GM19452 (cell line): ENCODE measurements at regions not wholly inside any gene's neighbourhood (a gene's known extent, or its start where the extent isn't known, plus 50 kb on each side); places are given as distances from the start of the nearest gene placed in this dataset.

ENCODE experiments used
- ATAC-seq: cut with Tn5 transposase; IDR thresholded peaks from one replicate; pipeline ENCODE4 v1.9.1; 2021; ENCODE audit not compliant: unreplicated experiment

- no peak for ATAC-seq
Measured at GRCh38 chr5:106923409-106923808, 747.3 kb downstream of the EFNA5 start.

- no peak for ATAC-seq
Measured at GRCh38 chr5:106921567-106921966, 749.2 kb downstream of the EFNA5 start.

- ATAC-seq = no peak
Measured at GRCh38 chr5:106910486-106910885, 760.3 kb downstream of the EFNA5 start.

- ATAC-seq = no peak
Measured at GRCh38 chr5:106909716-106910115, 761.0 kb downstream of the EFNA5 start.

GRCh38 chr5:106907979-106908378 is 762.8 kb downstream of the EFNA5 start:
- no peak for ATAC-seq

GRCh38 chr5:106906199-106906598 is 764.5 kb downstream of the EFNA5 start:
- ATAC-seq = no peak

- no peak for ATAC-seq
Measured at GRCh38 chr5:106894964-106895363, 775.8 kb downstream of the EFNA5 start.

- no peak for ATAC-seq
Measured at GRCh38 chr5:106882035-106882434, 788.7 kb downstream of the EFNA5 start.

- no peak for ATAC-seq
Measured at GRCh38 chr5:106880656-106881055, 790.1 kb downstream of the EFNA5 start.

GRCh38 chr5:106877881-106878280 is 792.9 kb downstream of the EFNA5 start:
- no peak for ATAC-seq

- ATAC-seq = no peak
Measured at GRCh38 chr5:106876665-106877194, 794.0 kb downstream of the EFNA5 start.

GRCh38 chr5:106876298-106876622 is 794.5 kb downstream of the EFNA5 start:
- no peak for ATAC-seq

- no peak for ATAC-seq
Measured at GRCh38 chr5:106875591-106876297, 795.0 kb downstream of the EFNA5 start.

- no peak for ATAC-seq
Measured at GRCh38 chr5:106874974-106875373, 795.8 kb downstream of the EFNA5 start.

GRCh38 chr5:106874531-106874930 is 796.2 kb downstream of the EFNA5 start:
- no peak for ATAC-seq

GRCh38 chr5:106873568-106873967 is 797.2 kb downstream of the EFNA5 start:
- no peak for ATAC-seq

- ATAC-seq = no peak
Measured at GRCh38 chr5:106865279-106865678, 805.5 kb downstream of the EFNA5 start.

- no peak for ATAC-seq
Measured at GRCh38 chr5:106862450-106863193, 808.1 kb downstream of the EFNA5 start.

GRCh38 chr5:106860398-106861044 is 810.2 kb downstream of the EFNA5 start:
- no peak for ATAC-seq

- ATAC-seq = no peak
Measured at GRCh38 chr5:106858616-106859015, 812.1 kb downstream of the EFNA5 start.

GRCh38 chr5:106854922-106855321 is 815.8 kb downstream of the EFNA5 start:
- no peak for ATAC-seq

GRCh38 chr5:106854105-106854687 is 816.5 kb downstream of the EFNA5 start:
- ATAC-seq = no peak
